Daoy (cell line): ENCODE measurements at regions not wholly inside any gene's neighbourhood (a gene's known extent, or its start where the extent isn't known, plus 50 kb on each side); places are given as distances from the start of the nearest gene placed in this dataset.
"Not testable (repeated sequence)": the region's sequence is repeated elsewhere in the genome, so short reads cannot be mapped to it uniquely, and the experiment has no call there.

ENCODE experiments used
- DNase-seq: peaks from one replicate; pipeline ENCODE4 v3.0.0-alpha.2; 2015; ENCODE audit warnings: low read depth

GRCh38 chr4:7141151-7141834, 51.0 kb upstream of the SORCS2 start:
- no peak for DNase-seq

DNA sequence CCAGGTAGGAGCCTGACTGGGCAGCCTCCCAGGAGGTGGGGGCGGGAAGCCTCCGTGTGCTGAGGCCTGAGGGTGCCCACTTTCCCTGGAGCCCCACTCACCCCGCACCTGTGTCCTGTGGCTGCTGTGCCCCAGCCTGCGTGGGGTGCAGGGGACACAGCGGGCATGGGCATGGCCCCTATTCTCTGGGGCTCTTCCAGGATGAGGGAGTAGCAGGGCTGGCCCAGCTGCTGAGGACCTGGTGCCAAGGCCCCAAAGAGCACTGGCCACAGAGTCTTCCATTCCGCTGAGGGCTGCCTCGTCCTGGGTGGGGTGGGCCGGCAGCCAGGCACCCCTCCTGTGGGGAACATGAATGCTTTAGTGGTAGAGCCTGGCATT, 51.7 kb upstream of the SORCS2 start:
- no peak for DNase-seq

GRCh38 chr4:7140062-7140691, 52.2 kb upstream of the SORCS2 start:
- no peak for DNase-seq

GRCh38 chr4:7139167-7139982, 53.0 kb upstream of the SORCS2 start:
- DNase-seq: no peak

DNA sequence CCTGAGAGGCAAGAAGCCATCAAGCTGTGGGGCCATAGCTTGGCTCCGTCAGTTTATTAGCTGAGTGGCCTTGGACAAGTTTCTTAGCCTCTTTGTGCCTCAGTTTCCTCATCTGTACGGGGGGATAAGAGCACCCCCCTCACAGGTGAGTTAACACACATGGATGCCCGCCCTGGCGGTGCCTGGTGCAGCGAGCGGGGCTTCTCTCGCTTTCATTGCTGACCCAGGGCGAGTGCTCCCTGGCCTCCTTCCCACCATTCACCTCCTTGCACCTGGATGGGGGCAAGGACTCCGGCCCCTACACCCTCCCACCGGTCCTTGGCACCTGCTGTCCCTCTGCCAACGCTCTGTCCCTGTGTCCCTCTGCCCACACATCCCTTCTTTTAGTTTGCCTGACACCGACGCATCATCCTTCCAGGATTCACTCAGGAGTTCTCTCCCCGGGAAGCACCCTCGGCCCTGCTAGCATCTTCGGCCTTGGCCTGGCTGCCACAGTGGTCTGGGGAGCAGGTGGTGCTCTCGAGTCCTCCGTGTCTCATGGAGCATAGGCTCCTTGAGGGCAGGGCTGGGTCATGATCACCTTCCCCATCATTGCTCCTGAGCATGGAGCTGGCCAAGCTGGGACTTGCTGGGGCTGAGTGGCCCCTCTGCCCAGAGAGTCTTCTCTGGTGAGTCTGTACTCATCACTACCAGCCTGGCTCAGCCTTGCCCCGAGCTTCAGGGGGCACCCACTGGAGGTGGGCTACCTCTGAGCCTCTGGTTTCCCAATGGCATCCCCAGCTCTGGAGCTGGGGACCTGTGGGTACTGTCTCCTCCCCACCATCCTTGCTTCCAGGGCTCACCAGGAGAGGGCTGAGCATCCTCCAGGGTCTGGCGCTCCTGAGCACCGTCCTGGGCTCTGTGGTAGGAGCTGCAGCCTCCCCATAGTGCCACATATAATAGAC, 53.8 kb upstream of the SORCS2 start:
- DNase-seq: no peak

- DNase-seq: no peak
Observed at GRCh38 chr4:7137326-7138200, 54.8 kb upstream of the SORCS2 start.

DNA sequence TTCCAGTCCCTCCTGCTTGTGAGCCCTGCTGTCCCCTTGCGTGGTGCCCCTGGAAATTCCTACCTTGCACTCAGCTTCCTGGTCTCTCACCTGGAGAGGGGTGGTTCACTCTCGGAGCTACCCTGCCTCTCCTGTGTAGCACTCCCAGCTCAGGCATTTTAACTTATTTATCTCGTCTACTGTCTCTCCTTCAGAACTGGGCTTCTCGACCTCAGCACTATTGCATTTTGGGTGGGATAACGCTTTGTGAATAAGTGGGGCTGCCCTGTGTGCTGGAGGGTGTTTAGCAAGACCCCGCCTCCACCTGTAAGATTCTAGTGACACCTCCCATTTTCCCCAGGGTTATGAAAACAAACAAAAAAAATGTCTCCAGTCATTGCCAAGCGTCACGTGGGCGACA, 56.0 kb upstream of the SORCS2 start:
- DNase-seq: no peak

DNA sequence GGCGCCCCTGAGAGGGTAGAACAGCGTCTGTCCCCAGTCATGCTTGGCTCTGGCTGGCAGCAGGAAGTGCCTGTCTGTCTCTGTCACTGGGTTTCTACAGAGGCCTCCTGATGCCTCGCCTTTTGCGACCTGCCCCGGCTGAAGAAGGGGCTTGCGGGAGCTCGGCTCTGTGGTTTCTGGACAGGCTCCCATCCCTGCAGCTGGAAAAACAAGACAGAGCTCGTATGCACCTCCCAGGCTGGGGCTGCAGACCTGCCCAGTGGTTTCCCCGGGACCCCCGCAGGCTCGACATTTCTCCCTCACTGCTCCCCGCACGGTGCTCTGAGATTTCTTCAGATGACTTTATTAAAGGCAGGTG, 57.0 kb upstream of the SORCS2 start:
- peak; percentile 49 for DNase-seq

GRCh38 chr4:7134737-7135388, 57.5 kb upstream of the SORCS2 start:
- DNase-seq: peak; percentile 83

DNA sequence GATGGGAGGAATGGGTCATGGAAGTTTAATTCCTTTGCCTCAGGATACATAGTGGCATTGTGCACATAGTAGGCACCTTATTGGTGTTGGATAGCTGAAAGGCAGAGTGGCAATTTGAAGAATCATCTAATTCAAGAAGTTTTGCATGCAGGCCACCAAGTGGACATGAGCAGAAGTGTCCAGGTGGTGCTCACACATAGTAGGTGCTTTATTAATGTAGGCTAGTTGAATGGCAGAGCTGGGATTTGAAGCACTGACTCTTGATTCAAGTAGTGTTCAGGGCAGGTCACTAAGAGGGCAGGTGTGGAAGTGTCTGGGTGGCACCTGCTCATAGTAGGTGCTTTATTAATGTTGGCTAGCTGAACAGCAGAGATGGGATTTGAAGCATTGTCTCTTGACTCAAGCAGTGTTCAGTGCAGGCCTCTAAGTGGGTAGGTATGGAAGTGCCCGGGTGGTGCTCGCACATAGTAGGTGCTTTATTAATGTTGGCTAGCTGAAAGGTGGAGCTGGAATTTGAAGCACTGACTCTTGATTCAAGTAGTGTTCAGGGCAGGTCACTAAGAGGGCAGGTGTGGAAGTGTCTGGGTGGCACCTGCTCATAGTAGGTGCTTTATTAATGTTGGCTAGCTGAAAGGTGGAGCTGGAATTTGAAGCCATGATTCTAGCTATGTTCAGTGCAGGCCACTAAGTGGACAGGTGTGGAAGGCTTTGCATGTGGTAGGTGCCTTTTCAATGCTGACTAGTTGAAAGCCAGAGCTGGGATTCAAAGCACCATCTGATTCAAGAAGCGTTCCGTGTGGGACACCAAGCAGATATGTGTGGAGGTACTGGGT, 58.3 kb upstream of the SORCS2 start:
- DNase-seq: not testable (repeated sequence)

- DNase-seq: no peak
Observed at GRCh38 chr4:7132730-7133582, 59.4 kb upstream of the SORCS2 start.

GRCh38 chr4:7132249-7132648, 60.1 kb upstream of the SORCS2 start:
- DNase-seq: no peak

GRCh38 chr4:7131498-7132031, 60.8 kb upstream of the SORCS2 start:
- DNase-seq: no peak

DNA sequence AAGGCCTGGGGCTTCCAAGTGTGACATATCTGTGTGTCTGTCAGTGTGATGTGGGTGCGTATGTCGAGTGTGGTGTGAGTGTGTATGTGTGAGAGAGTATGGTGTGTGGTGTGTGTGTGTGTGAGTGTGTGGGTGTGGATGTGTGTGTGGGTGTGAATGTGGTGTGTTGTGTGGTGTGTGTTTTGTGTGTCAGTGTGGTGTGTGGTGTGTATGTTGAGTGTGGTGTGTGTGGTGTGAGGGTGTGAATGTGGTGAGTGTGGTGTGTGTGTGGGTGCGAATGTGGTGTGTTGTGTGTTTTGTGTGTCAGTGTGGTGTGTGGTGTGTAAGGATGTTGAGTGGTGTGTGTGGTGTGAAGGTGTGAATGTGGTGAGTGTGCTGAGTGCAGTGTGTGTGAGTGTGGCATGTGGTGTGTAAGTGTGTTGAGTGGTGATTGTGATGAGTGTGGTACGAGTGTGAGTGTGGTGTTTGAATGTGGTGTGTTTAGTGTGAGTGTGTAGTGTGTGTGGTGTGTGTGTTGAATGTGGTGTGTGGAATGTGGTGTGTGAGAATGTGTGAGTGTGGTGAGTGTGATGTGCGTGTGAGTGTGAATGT, 61.6 kb upstream of the SORCS2 start:
- no peak for DNase-seq

DNA sequence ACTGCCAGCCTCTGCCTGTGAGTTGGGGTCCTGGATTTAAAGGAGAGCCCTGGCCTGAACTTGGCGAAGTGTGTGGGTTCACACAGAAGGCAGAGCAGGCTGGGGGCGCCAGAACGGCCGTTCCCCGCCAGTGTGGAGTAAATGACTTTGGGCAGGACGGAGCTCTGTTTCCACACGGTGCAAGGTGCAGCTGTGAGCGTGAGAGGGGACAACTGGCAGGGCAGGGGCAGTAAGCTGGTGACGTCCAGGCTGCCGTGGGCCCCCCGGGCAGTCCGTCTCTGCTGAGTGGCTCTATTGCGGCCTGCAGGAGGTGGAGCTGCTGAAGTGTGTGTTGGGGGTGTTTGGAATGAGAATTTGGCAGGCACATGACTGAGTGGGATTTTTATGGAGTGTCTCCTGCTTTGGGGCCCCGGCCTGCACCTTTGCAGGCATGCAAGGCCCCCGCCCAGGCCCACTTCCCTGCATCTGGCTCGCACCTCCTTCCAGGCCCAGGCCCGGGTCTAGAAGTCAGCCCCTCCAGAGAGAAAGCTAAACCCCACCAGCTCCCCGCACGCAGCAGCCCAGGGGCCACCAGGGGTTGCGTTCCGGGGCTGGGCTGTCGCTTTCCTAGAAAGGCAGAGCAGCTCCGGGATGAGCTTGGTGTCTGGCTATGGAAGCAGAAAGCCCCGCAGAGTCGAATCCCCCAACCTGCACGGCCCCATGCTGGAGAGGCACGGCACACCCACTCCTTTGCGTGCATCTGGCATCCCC, 62.2 kb upstream of the GRPEL1 start:
- no peak for DNase-seq

DNA sequence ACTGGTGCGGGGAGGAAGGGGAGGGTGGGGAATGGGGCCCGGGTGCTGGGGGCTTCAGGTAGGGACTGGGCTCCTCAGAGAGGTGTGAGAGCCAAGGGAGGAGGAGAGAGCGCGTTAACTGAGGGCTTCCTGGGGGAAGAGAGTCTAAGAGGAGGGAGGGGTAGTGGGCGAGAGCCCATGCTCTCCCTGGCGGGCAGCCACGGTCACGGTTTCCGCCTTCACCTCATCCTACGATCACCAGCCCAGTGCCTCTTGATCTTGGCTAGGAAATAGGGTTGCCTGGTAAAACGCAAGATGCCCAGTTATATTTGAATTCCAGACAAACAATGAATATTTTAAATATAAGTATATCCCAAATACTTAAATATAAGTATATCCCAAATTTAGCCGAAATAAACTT, 60.8 kb upstream of the GRPEL1 start:
- no peak for DNase-seq

GRCh38 chr4:7128234-7128633, 60.4 kb upstream of the GRPEL1 start:
- no peak for DNase-seq
